Effector memory CD8-positive, alpha-beta T cell (primary cell): ENCODE measurements at regions not wholly inside any gene's neighbourhood (a gene's known extent, or its start where the extent isn't known, plus 50 kb on each side); places are given as distances from the start of the nearest gene placed in this dataset.

Source experiments
- ATAC-seq: fragments of 150-1000 bp; cut with Tn5 transposase; replicated peaks from 2 replicates; pipeline ENCODE4 v1.10.0; 2021; ENCODE audit warnings: mild to moderate bottlenecking, moderate library complexity
- DNase-seq, 3 experiments: peaks; one replicate each; pipeline ENCODE4 v3.0.0; 2021
- H3K27ac Mint-ChIP-seq, 2 donors: one replicate each; pipeline ENCODE4 v1.8.0; 2022; ENCODE audit warnings: mild to moderate bottlenecking in 2 of 2, mixed read lengths in 2 of 2, moderate library complexity in 2 of 2
- H3K27me3 Mint-ChIP-seq, 2 donors: one replicate each; pipeline ENCODE4 v1.8.0; 2022; ENCODE audit warnings: mixed read lengths in 2 of 2
- H3K36me3 Mint-ChIP-seq: one replicate; pipeline ENCODE4 v1.8.0; 2022; ENCODE audit warnings: mild to moderate bottlenecking, moderate library complexity, mixed read lengths; ENCODE audit not compliant: insufficient read depth
- H3K4me1 Mint-ChIP-seq, 2 donors: one replicate each; pipeline ENCODE4 v1.8.0; 2022; ENCODE audit warnings: low read depth in 2 of 2, mixed read lengths in 2 of 2
- H3K4me3 Mint-ChIP-seq, 2 donors: one replicate each; pipeline ENCODE4 v1.8.0; 2022; ENCODE audit warnings: mild to moderate bottlenecking in 2 of 2, mixed read lengths in 2 of 2, moderate library complexity in 2 of 2
- H3K9me3 Mint-ChIP-seq, 2 donors: one replicate each; pipeline ENCODE4 v1.8.0; 2022; ENCODE audit warnings: mixed read lengths in 2 of 2

DNA sequence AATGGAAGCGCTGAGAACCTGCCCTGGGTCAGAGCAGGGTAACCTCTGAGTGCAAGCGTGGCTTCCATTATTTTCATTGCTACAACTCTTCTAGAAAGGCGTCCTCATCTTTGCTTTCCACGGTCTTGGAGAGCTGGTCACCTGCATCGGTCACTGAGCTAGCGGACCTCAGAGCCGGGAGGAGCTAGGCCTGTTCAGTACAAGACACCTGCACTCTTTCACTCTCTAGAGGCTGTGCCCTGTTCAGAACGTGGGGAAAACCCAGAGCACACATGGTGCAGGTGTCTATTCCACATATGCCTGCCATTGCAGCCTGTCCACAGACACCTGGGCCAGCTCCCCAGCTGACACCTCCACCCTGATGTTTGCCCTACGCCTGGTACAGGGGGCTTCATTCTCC lies 147.8 kb upstream of the IRX2 start:
- peaks cover 8 to 21% of the 10 kb centered on the region in 2 donors for H3K9me3 Mint-ChIP-seq
- DNase-seq: no peak
- no peak for ATAC-seq
- H3K27ac Mint-ChIP-seq: no peak overlapping the region
- no peaks in the 10 kb centered on the region for H3K4me1 Mint-ChIP-seq
- no peak overlapping the region for H3K4me3 Mint-ChIP-seq
- H3K36me3 Mint-ChIP-seq: no peaks in the 10 kb centered on the region
- H3K27me3 Mint-ChIP-seq: no peaks in the 10 kb centered on the region

GRCh38 chr5:2898661-2899060 lies 147.2 kb upstream of the IRX2 start:
- ATAC-seq: no peak
- H3K4me3 Mint-ChIP-seq: no peak overlapping the region

GRCh38 chr5:2897276-2897961 lies 145.9 kb upstream of the IRX2 start:
- ATAC-seq: no peak
- no peak for DNase-seq
- H3K27me3 Mint-ChIP-seq: no peaks in the 10 kb centered on the region
- H3K4me1 Mint-ChIP-seq: no peaks in the 10 kb centered on the region
- H3K27ac Mint-ChIP-seq: no peak overlapping the region
- H3K4me3 Mint-ChIP-seq: no peak overlapping the region
- H3K9me3 Mint-ChIP-seq: peaks cover 12 to 21% of the 10 kb centered on the region in 2 donors
- no peaks in the 10 kb centered on the region for H3K36me3 Mint-ChIP-seq

More at GRCh38 chr5:2898661-2899060, 147.2 kb upstream of the IRX2 start:
- H3K36me3 Mint-ChIP-seq: no peaks in the 10 kb centered on the region
- no peak overlapping the region for H3K27ac Mint-ChIP-seq
- H3K9me3 Mint-ChIP-seq: peaks cover 11 to 21% of the 10 kb centered on the region in 2 donors
- DNase-seq: no peak
- no peaks in the 10 kb centered on the region for H3K27me3 Mint-ChIP-seq
- H3K4me1 Mint-ChIP-seq: no peaks in the 10 kb centered on the region

GRCh38 chr5:2896371-2897275 lies 145.1 kb upstream of the IRX2 start:
- H3K4me3 Mint-ChIP-seq: no peak overlapping the region
- H3K9me3 Mint-ChIP-seq: peaks cover 12 to 17% of the 10 kb centered on the region in 2 donors
- no peaks in the 10 kb centered on the region for H3K4me1 Mint-ChIP-seq
- H3K27me3 Mint-ChIP-seq: no peaks in the 10 kb centered on the region
- DNase-seq: no peak
- H3K36me3 Mint-ChIP-seq: no peaks in the 10 kb centered on the region
- H3K27ac Mint-ChIP-seq: no peak overlapping the region
- ATAC-seq: no peak

DNA sequence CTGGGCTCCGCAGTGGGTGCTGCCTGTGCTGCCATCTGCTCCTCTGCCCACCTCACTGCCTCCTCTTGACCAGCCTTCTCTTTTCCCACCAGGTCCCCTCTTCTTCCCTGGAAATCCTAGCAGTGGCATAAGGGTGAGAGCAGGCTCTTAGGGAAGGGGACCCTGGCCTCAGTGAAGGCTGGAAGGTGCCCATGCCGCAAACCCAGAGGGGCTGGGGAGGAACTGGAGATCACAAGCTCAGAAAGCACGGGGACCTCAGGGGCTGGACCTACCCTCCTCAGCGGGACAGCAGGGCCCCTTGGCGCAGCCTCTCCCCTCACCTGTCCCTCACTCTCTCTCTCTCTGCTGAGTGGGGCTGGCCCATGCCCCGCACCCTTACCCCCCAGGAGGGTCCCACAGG lies 144.4 kb upstream of the IRX2 start:
- no peak for DNase-seq

DNA sequence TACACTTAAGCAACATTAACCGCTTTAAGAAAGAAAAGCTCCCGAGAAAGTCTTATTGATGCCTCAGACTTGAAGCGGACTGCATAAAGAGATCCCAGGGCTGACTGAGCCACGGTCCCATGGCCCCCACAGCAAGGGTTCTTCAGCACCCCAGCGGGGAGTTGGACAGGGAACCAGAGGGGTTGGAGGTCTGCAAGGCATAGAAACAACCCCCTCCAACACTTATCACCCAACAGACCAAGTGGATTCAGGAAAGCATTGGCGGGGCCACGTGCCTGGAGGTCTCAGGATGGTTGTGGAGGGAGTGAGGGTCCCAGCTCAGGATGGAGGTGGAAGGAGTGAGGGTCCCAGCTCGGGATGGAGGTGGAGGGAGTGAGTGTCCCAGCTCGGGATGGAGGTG lies 143.7 kb upstream of the IRX2 start:
- DNase-seq: no peak
- no peak overlapping the region for H3K4me3 Mint-ChIP-seq
- H3K27me3 Mint-ChIP-seq: no peaks in the 10 kb centered on the region
- no peak for ATAC-seq
- H3K4me1 Mint-ChIP-seq: no peaks in the 10 kb centered on the region
- no peak overlapping the region for H3K27ac Mint-ChIP-seq
- H3K9me3 Mint-ChIP-seq: peaks cover 6 to 9% of the 10 kb centered on the region in 2 donors
- H3K36me3 Mint-ChIP-seq: no peaks in the 10 kb centered on the region

More for the DNA sequence above, 144.4 kb upstream of the IRX2 start:
- no peak for ATAC-seq
- no peaks in the 10 kb centered on the region for H3K27me3 Mint-ChIP-seq
- H3K9me3 Mint-ChIP-seq: peaks cover 11 to 12% of the 10 kb centered on the region in 2 donors
- H3K36me3 Mint-ChIP-seq: no peaks in the 10 kb centered on the region
- H3K27ac Mint-ChIP-seq: no peak overlapping the region
- H3K4me1 Mint-ChIP-seq: no peaks in the 10 kb centered on the region
- H3K4me3 Mint-ChIP-seq: no peak overlapping the region

DNA sequence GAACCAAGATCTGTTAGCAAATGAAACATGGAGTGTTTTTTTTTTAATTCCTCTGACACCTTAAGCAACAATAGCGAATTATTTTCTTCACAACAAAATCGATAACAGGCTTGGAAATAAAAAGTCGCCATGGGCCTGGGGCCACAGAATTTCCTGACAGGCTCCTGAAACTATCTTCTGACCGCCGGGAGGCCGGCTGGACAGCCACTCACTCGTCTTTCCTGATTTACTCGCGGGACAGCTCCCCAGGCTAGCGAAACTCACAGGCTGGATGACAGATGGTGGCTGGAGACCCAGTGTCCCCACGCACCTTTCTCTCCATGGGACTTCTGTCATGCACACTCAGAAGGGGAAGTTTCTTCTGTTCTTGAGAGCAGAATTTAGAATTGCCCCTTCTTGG lies 143.3 kb upstream of the IRX2 start:
- ATAC-seq (no peak), DNase-seq (no peak)
- no peaks in the 10 kb centered on the region for H3K36me3 Mint-ChIP-seq
- no peak overlapping the region for H3K4me3 Mint-ChIP-seq
- no peaks in the 10 kb centered on the region for H3K27me3 Mint-ChIP-seq
- no peak overlapping the region for H3K27ac Mint-ChIP-seq
- no peaks in the 10 kb centered on the region for H3K4me1 Mint-ChIP-seq
- peaks cover 6 to 8% of the 10 kb centered on the region in 2 donors for H3K9me3 Mint-ChIP-seq

DNA sequence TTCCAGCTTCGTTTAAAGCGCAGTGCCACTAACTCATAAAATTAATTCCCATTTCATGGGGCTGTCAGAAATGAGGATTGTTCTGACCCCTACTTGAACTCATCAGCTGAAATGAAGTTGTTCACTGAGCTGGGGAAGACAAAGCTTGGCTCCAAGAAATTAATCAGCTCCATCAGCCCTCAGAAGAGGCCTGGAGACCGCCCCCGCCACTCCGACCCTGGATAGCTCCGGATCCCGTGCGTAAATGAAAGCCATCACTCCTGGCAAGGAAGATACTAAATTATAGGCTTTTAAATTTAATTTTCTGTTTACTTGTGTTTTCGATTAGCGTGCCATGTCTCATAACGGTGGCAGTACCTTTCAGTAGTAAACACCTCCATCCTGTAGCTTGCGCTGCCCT lies 142.8 kb upstream of the IRX2 start:
- Mint-ChIP-seq H3K4me1 (no peaks in the 10 kb centered on the region), H3K36me3 (no peaks in the 10 kb centered on the region), H3K27ac (no peak overlapping the region), H3K4me3 (no peak overlapping the region), H3K9me3 (peaks cover 6 to 8% of the 10 kb centered on the region in 2 donors), H3K27me3 (no peaks in the 10 kb centered on the region)
- ATAC-seq (no peak), DNase-seq (no peak)

DNA sequence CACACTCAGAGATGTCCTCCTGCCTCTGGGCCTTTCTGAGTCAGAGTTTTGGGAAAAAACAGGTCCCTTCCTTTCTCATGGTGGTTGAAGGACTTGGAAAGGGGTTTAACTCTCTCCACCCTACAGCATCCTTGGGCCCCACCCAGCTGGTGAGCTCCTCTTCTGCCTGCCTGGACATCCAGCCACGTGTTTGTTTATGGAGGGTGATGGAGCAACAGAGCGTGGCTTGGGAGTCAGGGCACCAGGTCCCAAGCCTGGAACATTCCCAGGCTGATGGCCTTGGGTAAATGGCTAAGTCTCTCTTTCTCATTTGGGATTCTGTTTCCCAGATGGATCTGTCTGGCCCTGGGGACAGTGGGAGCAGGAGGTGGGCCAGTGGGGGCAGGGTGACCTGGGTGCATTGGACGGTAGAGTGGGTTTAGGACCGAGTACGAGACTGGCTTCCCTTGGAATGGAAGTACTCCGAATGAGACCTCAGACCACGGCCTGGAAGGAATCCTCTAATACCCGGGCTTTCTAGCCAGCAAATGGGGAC lies 141.1 kb upstream of the IRX2 start:
- Mint-ChIP-seq H3K27ac (no peak overlapping the region), H3K36me3 (no peaks in the 10 kb centered on the region), H3K4me1 (no peaks in the 10 kb centered on the region), H3K27me3 (no peaks in the 10 kb centered on the region), H3K9me3 (peaks cover 6 to 8% of the 10 kb centered on the region in 2 donors), H3K4me3 (no peak overlapping the region)
- no peak for ATAC-seq
- no peak for DNase-seq

DNA sequence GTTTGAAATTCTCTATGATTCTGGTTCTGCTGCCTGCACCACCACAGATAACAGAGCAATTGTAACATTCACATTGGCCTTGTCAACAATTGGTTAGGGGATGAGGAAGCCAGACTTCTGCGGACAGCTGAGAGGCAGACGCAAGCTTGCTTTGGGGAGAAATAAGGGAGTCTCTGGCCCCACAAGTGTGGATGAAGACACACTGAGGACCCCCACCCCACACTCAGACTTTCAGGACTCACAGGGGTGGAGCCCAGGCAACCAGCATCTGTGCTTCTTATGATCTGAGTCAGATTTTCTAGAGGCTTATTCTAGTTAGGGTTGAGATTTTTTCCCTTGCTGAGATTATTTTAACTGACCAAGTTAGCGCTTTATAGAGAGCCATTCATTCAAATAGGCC lies 140.3 kb upstream of the IRX2 start:
- H3K27me3 Mint-ChIP-seq: no peaks in the 10 kb centered on the region
- H3K4me1 Mint-ChIP-seq: no peaks in the 10 kb centered on the region
- H3K4me3 Mint-ChIP-seq: no peak overlapping the region
- ATAC-seq (no peak), DNase-seq (no peak)
- no peak overlapping the region for H3K27ac Mint-ChIP-seq
- no peaks in the 10 kb centered on the region for H3K36me3 Mint-ChIP-seq
- H3K9me3 Mint-ChIP-seq: peaks cover 6 to 7% of the 10 kb centered on the region in 2 donors

DNA sequence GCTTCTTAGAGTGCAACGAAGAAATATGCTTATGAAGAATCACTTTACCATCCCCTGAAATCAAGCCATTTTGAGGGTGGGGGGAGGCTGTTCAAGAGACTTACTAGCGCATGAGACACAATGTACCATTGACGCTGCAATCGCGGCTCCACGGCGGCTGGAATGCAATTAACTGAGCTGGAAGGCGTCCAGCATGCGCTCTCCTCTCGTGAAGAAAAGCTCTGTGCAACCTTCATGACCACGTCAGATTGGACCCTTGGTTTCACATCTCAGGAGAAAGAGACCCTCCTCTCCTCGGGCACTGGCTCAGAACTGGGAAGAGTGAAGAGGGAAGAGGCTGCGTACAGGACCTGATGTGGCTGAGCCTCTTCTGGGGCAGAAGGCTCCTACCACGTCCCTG lies 138.5 kb upstream of the IRX2 start:
- H3K36me3 Mint-ChIP-seq: peaks cover 1% of the 10 kb centered on the region
- ATAC-seq: no peak
- no peaks in the 10 kb centered on the region for H3K27me3 Mint-ChIP-seq
- peaks cover 3 to 7% of the 10 kb centered on the region in 2 donors for H3K9me3 Mint-ChIP-seq
- no peaks in the 10 kb centered on the region for H3K4me1 Mint-ChIP-seq
- no peak overlapping the region for H3K27ac Mint-ChIP-seq
- no peak overlapping the region for H3K4me3 Mint-ChIP-seq
- no peak for DNase-seq

- Mint-ChIP-seq H3K27me3 (no peaks in the 10 kb centered on the region), H3K27ac (no peak overlapping the region), H3K9me3 (peaks cover 0 to 5% of the 10 kb centered on the region in 2 donors), H3K4me1 (no peaks in the 10 kb centered on the region), H3K4me3 (no peak overlapping the region), H3K36me3 (peaks cover 2% of the 10 kb centered on the region)
- no peak for ATAC-seq
- DNase-seq: no peak
These were observed 137.1 kb upstream of the IRX2 start for GRCh38 chr5:2888520-2889060.

DNA sequence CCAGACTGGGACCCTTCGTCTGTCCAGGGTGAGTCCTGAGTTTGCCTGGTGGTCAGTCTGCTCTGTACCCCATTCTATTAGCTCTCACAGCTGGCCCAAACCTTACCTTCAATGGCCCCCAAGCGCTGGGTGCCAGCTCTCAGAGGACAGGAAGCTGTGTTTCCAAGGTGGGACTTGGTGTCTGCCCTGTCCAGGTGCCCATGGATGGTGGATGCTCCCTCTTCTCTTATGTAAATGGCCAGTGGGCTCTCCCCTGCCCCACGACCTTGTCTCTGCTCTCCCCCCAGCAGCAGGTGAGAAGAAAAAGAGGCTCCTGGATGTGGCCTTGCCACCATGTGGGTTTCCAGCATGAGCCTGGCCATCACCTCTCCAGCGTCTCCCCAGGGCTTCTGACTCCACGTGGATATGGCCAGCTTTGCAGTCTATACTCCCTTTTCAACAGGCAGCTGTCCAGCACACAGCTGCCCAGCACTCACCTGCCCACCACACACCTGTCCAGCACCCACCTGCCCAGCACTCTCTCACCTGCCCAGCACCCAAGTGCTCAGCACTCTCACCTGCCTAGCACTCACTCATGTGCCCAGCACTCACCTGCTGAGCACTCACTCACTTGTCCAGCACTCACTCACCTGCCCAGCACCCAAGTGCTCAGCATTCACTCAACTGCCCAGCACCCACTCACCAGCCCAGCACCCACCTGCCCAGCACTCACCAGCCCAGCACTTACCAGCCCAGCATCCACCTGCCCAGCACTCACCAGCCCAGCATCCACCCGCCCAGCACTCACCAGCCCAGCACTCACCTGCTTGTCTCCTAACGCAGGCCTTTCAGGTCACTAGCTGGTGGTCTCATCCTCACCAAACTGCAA lies 136.2 kb upstream of the IRX2 start:
- peaks cover 6% of the 10 kb centered on the region in 2 donors for H3K9me3 Mint-ChIP-seq
- H3K36me3 Mint-ChIP-seq: peaks cover 2% of the 10 kb centered on the region
- DNase-seq: no peak
- no peak overlapping the region for H3K4me3 Mint-ChIP-seq
- no peaks in the 10 kb centered on the region for H3K4me1 Mint-ChIP-seq
- ATAC-seq: no peak
- no peak overlapping the region for H3K27ac Mint-ChIP-seq
- H3K27me3 Mint-ChIP-seq: no peaks in the 10 kb centered on the region
